Embryonic facial prominence (tissue), 1 donor: ENCODE measurements at regions not wholly inside any gene's neighbourhood (a gene's known extent, or its start where the extent isn't known, plus 50 kb on each side); places are given as distances from the start of the nearest gene placed in this dataset.

Experiments used
- DNase-seq: peaks from one replicate; pipeline ENCODE4 v3.0.0-alpha.2; 2016; ENCODE audit errors: extremely low spot score

- DNase-seq, result no peak
These were observed 420.3 kb upstream of the MMADHC start for GRCh38 chr2:150007815-150008430.

- DNase-seq, result no peak
These were observed 419.0 kb upstream of the MMADHC start for GRCh38 chr2:150006591-150006990.

- no peak for DNase-seq
These were observed 416.0 kb upstream of the MMADHC start for GRCh38 chr2:150003544-150003943.

GRCh38 chr2:150001788-150002187 is 414.2 kb upstream of the MMADHC start:
- DNase-seq, result no peak

- DNase-seq, result no peak
These were observed 409.3 kb upstream of the MMADHC start for GRCh38 chr2:149996901-149997300.

GRCh38 chr2:149994057-149994728 is 406.6 kb upstream of the MMADHC start:
- no peak for DNase-seq

GRCh38 chr2:149993316-149993715 is 405.7 kb upstream of the MMADHC start:
- DNase-seq, result no peak

- no peak for DNase-seq
These were observed 404.0 kb upstream of the MMADHC start for GRCh38 chr2:149991576-149991975.

- DNase-seq, result no peak
These were observed 403.4 kb upstream of the MMADHC start for GRCh38 chr2:149990965-149991364.

- no peak for DNase-seq
These were observed 402.0 kb upstream of the MMADHC start for GRCh38 chr2:149989447-149990063.

- no peak for DNase-seq
These were observed 400.8 kb upstream of the MMADHC start for GRCh38 chr2:149988361-149988760.

GRCh38 chr2:149986861-149987260 is 399.3 kb upstream of the MMADHC start:
- DNase-seq, result no peak

GRCh38 chr2:149984311-149984710 is 396.7 kb upstream of the MMADHC start:
- no peak for DNase-seq

GRCh38 chr2:149972066-149972465 is 384.5 kb upstream of the MMADHC start:
- DNase-seq, result no peak

GRCh38 chr2:149954981-149955600 is 367.5 kb upstream of the MMADHC start:
- DNase-seq, result no peak

- no peak for DNase-seq
These were observed 366.1 kb upstream of the MMADHC start for GRCh38 chr2:149953627-149954026.

GRCh38 chr2:149931486-149931885 is 343.9 kb upstream of the MMADHC start:
- DNase-seq, result no peak

- DNase-seq, result no peak
These were observed 340.4 kb upstream of the MMADHC start for GRCh38 chr2:149928011-149928410.

GRCh38 chr2:149926149-149926548 is 338.6 kb upstream of the MMADHC start:
- no peak for DNase-seq

- no peak for DNase-seq
These were observed 337.1 kb upstream of the MMADHC start for GRCh38 chr2:149924549-149925213.

- no peak for DNase-seq
These were observed 336.5 kb upstream of the MMADHC start for GRCh38 chr2:149924028-149924427.

GRCh38 chr2:149921911-149922616 is 334.5 kb upstream of the MMADHC start:
- DNase-seq, result no peak
